Keratinocyte (primary cell): ENCODE measurements at regions not wholly inside any gene's neighbourhood (a gene's known extent, or its start where the extent isn't known, plus 50 kb on each side); places are given as distances from the start of the nearest gene placed in this dataset.

Experiments
- DNase-seq: peaks from one replicate; pipeline ENCODE4 v3.0.0-alpha.2; 2011; ENCODE audit warnings: low read depth, missing footprints, low spot score
- FAIRE-seq: peaks from 2 replicates; lab custom pipeline; 2011; peaks lifted over from hg19 to GRCh38; lab: Jason Lieb, UNC
- H2AFZ ChIP-seq: 2 replicates; pipeline ENCODE4 v1.6.0; 2012; ENCODE audit warnings: low read length, control low read depth, inconsistent platforms; ENCODE audit not compliant: control insufficient read depth
- H3K27ac ChIP-seq: 2 replicates; pipeline ENCODE4 v1.5.1; 2011; ENCODE audit warnings: low read length; ENCODE audit not compliant: control insufficient read depth, insufficient read depth
- H3K27me3 ChIP-seq: 3 replicates; pipeline ENCODE4 v1.6.0; 2011; ENCODE audit warnings: low read length; ENCODE audit not compliant: control insufficient read depth, insufficient read depth; ENCODE audit errors: extremely low read depth
- H3K36me3 ChIP-seq, 2 experiments: 2 replicates in 1 of 2; 3 replicates in 1 of 2; pipeline ENCODE4 v1.5.1; 2011; ENCODE audit warnings: low read length in 2 of 2, mild to moderate bottlenecking in 1 of 2; ENCODE audit not compliant: control insufficient read depth in 2 of 2, insufficient read depth in 2 of 2; ENCODE audit errors: extremely low read depth in 1 of 2
- H3K4me1 ChIP-seq: 3 replicates; pipeline ENCODE4 v1.5.1; 2011; ENCODE audit warnings: low read length; ENCODE audit not compliant: control insufficient read depth, insufficient read depth; ENCODE audit errors: extremely low read depth
- H3K4me2 ChIP-seq: 3 replicates; pipeline ENCODE4 v1.6.0; 2011; ENCODE audit warnings: low read depth, low read length; ENCODE audit not compliant: control insufficient read depth, insufficient read depth; ENCODE audit errors: extremely low read depth
- H3K4me3 ChIP-seq, 3 experiments: fragments of 200-600 bp in 1 of 3; sonication (generic) in 1 of 3; 2 replicates in 2 of 3; 3 replicates in 1 of 3; pipeline ENCODE4 v1.5.1; 2011 to 2016; ENCODE audit warnings: low read length in 3 of 3, mild to moderate bottlenecking in 3 of 3, control low read depth in 2 of 3, inconsistent platforms in 1 of 3, low read depth in 1 of 3, mixed read lengths in 1 of 3, mixed run types in 1 of 3, moderate library complexity in 1 of 3; ENCODE audit not compliant: control insufficient read depth in 2 of 3, insufficient read depth in 2 of 3; ENCODE audit errors: extremely low read depth in 1 of 3
- H3K79me2 ChIP-seq: 2 replicates; pipeline ENCODE4 v1.6.0; 2012; ENCODE audit warnings: low read length; ENCODE audit not compliant: control insufficient read depth, insufficient read depth
- H3K9ac ChIP-seq: 3 replicates; pipeline ENCODE4 v1.6.0; 2011; ENCODE audit warnings: low read length; ENCODE audit not compliant: control insufficient read depth, insufficient read depth; ENCODE audit errors: extremely low read depth
- H3K9me1 ChIP-seq: 3 replicates; pipeline ENCODE4 v1.6.0; 2011; ENCODE audit warnings: low read length; ENCODE audit not compliant: control insufficient read depth, insufficient read depth; ENCODE audit errors: extremely low read depth
- H3K9me3 ChIP-seq: 2 replicates; pipeline ENCODE4 v1.5.1; 2012; ENCODE audit warnings: low read depth, low read length; ENCODE audit not compliant: control insufficient read depth
- H4K20me1 ChIP-seq: 3 replicates; pipeline ENCODE4 v1.6.0; 2011; ENCODE audit warnings: low read length; ENCODE audit not compliant: control insufficient read depth, insufficient read depth; ENCODE audit errors: extremely low read depth
- CTCF ChIP-seq, 3 experiments: IDR thresholded peaks in 1 of 3; conservative IDR thresholded peaks in 1 of 3; optimal IDR thresholded peaks in 1 of 3; 2 replicates in 2 of 3; 3 replicates in 1 of 3; pipeline versions ENCODE3 to v1.5.1; 2011; ENCODE audit warnings: low read length in 3 of 3, mild to moderate bottlenecking in 3 of 3, moderate library complexity in 2 of 3, control low read depth in 1 of 3, inconsistent platforms in 1 of 3; ENCODE audit not compliant: insufficient read depth in 2 of 3; ENCODE audit errors: extremely low read depth in 1 of 3
- EZH2 ChIP-seq: IDR thresholded peaks from one replicate; pipeline ENCODE4 v1.6.1; 2012; ENCODE audit warnings: inconsistent platforms, mild to moderate bottlenecking, low read length, moderate library complexity
- dilution Hi-C: fragments of 300-500 bp; cut with MboI; formaldehyde crosslinking; loops from one replicate; pipeline ENCODE4 v1.7.0; 2020; ENCODE audit warnings: low sequenced_read_pairs; ENCODE audit not compliant: extremely low pct_ligation_motif_present

GRCh38 chr9:73497796-73498195, 346.1 kb downstream of the ANXA1 start:
- Histone ChIP-seq H3K36me3 (no peaks in the 10 kb centered on the region), H3K4me2 (no peak overlapping the region), H4K20me1 (no peaks in the 10 kb centered on the region), H3K9me1 (no peaks in the 10 kb centered on the region), H3K27me3 (no peaks in the 10 kb centered on the region), H3K4me3 (no peak overlapping the region), H3K79me2 (no peaks in the 10 kb centered on the region), H2AFZ (no peak overlapping the region), H3K4me1 (no peaks in the 10 kb centered on the region), H3K9me3 (no peaks in the 10 kb centered on the region), H3K27ac (no peak overlapping the region), H3K9ac (no peak overlapping the region)
- no peak for FAIRE-seq
- DNase-seq, result no peak
- no peak for TF ChIP-seq CTCF (optimal IDR thresholded peaks at IDR 0.05 in 1 of 3, IDR thresholded peaks at IDR 0.05 in 1 of 3, conservative IDR thresholded peaks at IDR 0.05 in 1 of 3; ENCODE audit: extremely low read depth in 1 of 3, insufficient read depth in 2 of 3, low read length in 3 of 3)
- TF ChIP-seq EZH2, result no peak
- dilution Hi-C loops, result no loop called here

- no peak for FAIRE-seq
- dilution Hi-C loops, result no loop called here
- TF ChIP-seq CTCF (optimal IDR thresholded peaks at IDR 0.05 in 1 of 3, IDR thresholded peaks at IDR 0.05 in 1 of 3, conservative IDR thresholded peaks at IDR 0.05 in 1 of 3; ENCODE audit: extremely low read depth in 1 of 3, insufficient read depth in 2 of 3, low read length in 3 of 3) (no peak), EZH2 (no peak)
Measured at GRCh38 chr9:73515216-73515615, 363.6 kb downstream of the ANXA1 start.

More at GRCh38 chr9:73515216-73515615, 363.6 kb downstream of the ANXA1 start:
- Histone ChIP-seq H3K79me2 (no peaks in the 10 kb centered on the region), H2AFZ (no peak overlapping the region), H3K27me3 (no peaks in the 10 kb centered on the region), H3K4me3 (no peak overlapping the region), H3K9ac (no peak overlapping the region), H3K27ac (no peak overlapping the region), H4K20me1 (no peaks in the 10 kb centered on the region), H3K4me1 (no peaks in the 10 kb centered on the region), H3K9me1 (no peaks in the 10 kb centered on the region), H3K36me3 (no peaks in the 10 kb centered on the region), H3K9me3 (no peaks in the 10 kb centered on the region), H3K4me2 (no peak overlapping the region)
- DNase-seq, result no peak
